ENCODE measurements at regions not wholly inside any gene's neighbourhood (a gene's known extent, or its start where the extent isn't known, plus 50 kb on each side); places are given as distances from the start of the nearest gene placed in this dataset.

- WGBS (ENCODE audit: low lambda C conversion rate), result 44% methylated on average over 5 of the region's 5 CpGs
- H2AFZ ChIP-seq (ENCODE audit: low read depth), result no peak overlapping the region
- no peak overlapping the region for H3K4me3 ChIP-seq (ENCODE audit: low read depth in 2 of 2, low read length in 1 of 2)
- TF ChIP-seq USF2 (IDR thresholded peaks at IDR 0.05; ENCODE audit: borderline replicate concordance, low read depth, low read length), result no peak
- no peak for TF ChIP-seq SMC3 (IDR thresholded peaks at IDR 0.05; ENCODE audit: low read depth, low read length)
- no peak for TF ChIP-seq REST (IDR thresholded peaks at IDR 0.05; ENCODE audit: low read depth, low read length)
- no peak for TF ChIP-seq RCOR1 (IDR thresholded peaks at IDR 0.05; ENCODE audit: low read length)
- H3K36me3 ChIP-seq (replicated peaks in 1 of 2; ENCODE audit: control insufficient read depth in 1 of 2, insufficient read depth in 2 of 2, low read length in 1 of 2), result no peaks in the 10 kb centered on the region
- no peak overlapping the region for H3K27ac ChIP-seq (ENCODE audit: low read depth in 2 of 2, low read length in 1 of 2)
- no peaks in the 10 kb centered on the region for H3F3A ChIP-seq (replicated peaks; ENCODE audit: insufficient read depth)
- DNase-seq, result no peak
- H3K9me3 ChIP-seq, result no peaks in the 10 kb centered on the region
- no peaks in the 10 kb centered on the region for H4K20me1 ChIP-seq (ENCODE audit: insufficient read depth)
- no peak overlapping the region for H3K4me2 ChIP-seq
- no peaks in the 10 kb centered on the region for H3K9me2 ChIP-seq
- no peak overlapping the region for H3K9ac ChIP-seq
- H3K4me1 ChIP-seq (ENCODE audit: control insufficient read depth in 1 of 2, insufficient read depth in 2 of 2, low read depth in 1 of 2, low read length in 1 of 2), result peaks cover 0 to 8% of the 10 kb centered on the region in 2 experiments; a peak in 1 of 4 replicates
- no peaks in the 10 kb centered on the region for H3K27me3 ChIP-seq (ENCODE audit: insufficient read depth)
- ChIA-PET POLR2A (no interaction called here), CTCF (interaction anchor here (1.5 kb wide), 1 partner anchor 128 kb away, joined by 3 read pairs; no protein-coding TSS in a partner anchor)
- no peaks in the 10 kb centered on the region for H3K79me2 ChIP-seq (ENCODE audit: insufficient read depth)
Measured at GRCh38 chr18:45512363-45512953, 102.8 kb upstream of the SLC14A2 start.

DNA sequence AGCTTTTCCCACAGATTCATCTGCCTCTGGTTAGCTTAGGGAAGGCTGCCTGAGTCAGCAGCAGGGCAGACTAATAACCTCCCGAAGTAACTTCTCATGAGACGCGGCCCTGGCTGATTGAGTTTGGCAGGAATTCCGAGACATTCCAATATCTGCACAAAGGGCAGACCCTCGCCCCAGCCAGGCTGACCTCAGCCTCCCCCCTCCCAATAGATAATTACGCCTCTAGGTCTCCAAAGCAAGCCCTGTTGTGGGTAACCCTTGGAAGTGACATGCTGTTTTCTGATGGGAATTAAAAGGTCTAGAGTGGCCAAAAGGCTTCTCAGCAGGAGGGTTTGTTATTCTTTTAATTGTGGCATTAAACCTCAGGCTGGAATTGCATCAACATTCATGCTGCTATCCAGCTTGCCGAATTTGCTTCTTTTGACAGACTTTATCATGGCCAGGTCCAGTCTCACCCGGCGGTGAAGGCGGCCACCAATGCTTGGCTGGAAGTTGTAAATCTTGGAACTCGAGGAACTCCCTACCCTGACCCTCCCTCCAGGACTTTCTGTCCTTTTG is 98.0 kb upstream of the SLC14A2 start:
- no peaks in the 10 kb centered on the region for H3K9me3 ChIP-seq
- no peaks in the 10 kb centered on the region for H3K79me2 ChIP-seq (ENCODE audit: insufficient read depth)
- H3K36me3 ChIP-seq (replicated peaks in 1 of 2; ENCODE audit: control insufficient read depth in 1 of 2, insufficient read depth in 2 of 2, low read length in 1 of 2), result no peaks in the 10 kb centered on the region
- no peaks in the 10 kb centered on the region for H3K9me2 ChIP-seq
- no peaks in the 10 kb centered on the region for H3F3A ChIP-seq (replicated peaks; ENCODE audit: insufficient read depth)
- peaks cover 8 to 13% of the 10 kb centered on the region in 2 experiments for H3K4me1 ChIP-seq (ENCODE audit: control insufficient read depth in 1 of 2, insufficient read depth in 2 of 2, low read depth in 1 of 2, low read length in 1 of 2)
- no peak overlapping the region for H3K4me3 ChIP-seq (ENCODE audit: low read depth in 2 of 2, low read length in 1 of 2)
- WGBS (ENCODE audit: low lambda C conversion rate), result 70% methylated on average over 11 of the region's 11 CpGs
- no peak overlapping the region for H3K27ac ChIP-seq (ENCODE audit: low read depth in 2 of 2, low read length in 1 of 2)
- H3K9ac ChIP-seq, result no peak overlapping the region
- H2AFZ ChIP-seq (ENCODE audit: low read depth), result no peak overlapping the region
- DNase-seq, result no peak
- no peak overlapping the region for H3K4me2 ChIP-seq
- no peaks in the 10 kb centered on the region for H4K20me1 ChIP-seq (ENCODE audit: insufficient read depth)
- H3K27me3 ChIP-seq (ENCODE audit: insufficient read depth), result no peaks in the 10 kb centered on the region
- POLR2A ChIA-PET, result no interaction called here
- CTCF ChIA-PET, result no interaction called here
- TF ChIP-seq REST (IDR thresholded peaks at IDR 0.05; ENCODE audit: low read depth, low read length) (no peak), CHD2 (IDR thresholded peaks at IDR 0.05; ENCODE audit: low read length, partially characterized antibody) (no peak), RAD21 (IDR thresholded peaks at IDR 0.05; ENCODE audit: low read length) (no peak), FOSL2 (IDR thresholded peaks at IDR 0.05; ENCODE audit: borderline replicate concordance, low read depth) (no peak), EP300 (IDR thresholded peaks at IDR 0.05; ENCODE audit: borderline replicate concordance in 1 of 2, low read depth in 1 of 2, low read length in 1 of 2) (no peak), SIN3A (IDR thresholded peaks at IDR 0.05; ENCODE audit: borderline replicate concordance, low read depth, low read length) (no peak), RCOR1 (IDR thresholded peaks at IDR 0.05; ENCODE audit: low read length) (no peak), POLR2AphosphoS5 (IDR thresholded peaks at IDR 0.05; ENCODE audit: low read depth, low read length) (no peak), SMC3 (IDR thresholded peaks at IDR 0.05; ENCODE audit: low read depth, low read length) (no peak), NRF1 (IDR thresholded peaks at IDR 0.05; ENCODE audit: low read depth, low read length) (no peak), GATA2 (CRISPR knock-in tag; IDR thresholded peaks at IDR 0.05) (no peak), ZBTB33 (IDR thresholded peaks at IDR 0.05; ENCODE audit: borderline replicate concordance, low read depth) (no peak), JUND (IDR thresholded peaks at IDR 0.05) (no peak), GABPA (IDR thresholded peaks at IDR 0.05; ENCODE audit: low read depth) (no peak), EZH2phosphoT487 (IDR thresholded peaks at IDR 0.05; ENCODE audit: borderline replicate concordance, low read depth) (no peak)

Measured in SK-N-SH (cell line).